GM19395 (cell line): ENCODE measurements at regions not wholly inside any gene's neighbourhood (a gene's known extent, or its start where the extent isn't known, plus 50 kb on each side); places are given as distances from the start of the nearest gene placed in this dataset.
A peak's percentile ranks its signal among the peaks of the same experiment; 100 is the strongest.
"Not testable (repeated sequence)": the region's sequence is repeated elsewhere in the genome, so short reads cannot be mapped to it uniquely, and the experiment has no call there.

Experiments used
- ATAC-seq: cut with Tn5 transposase; IDR thresholded peaks from one replicate; pipeline ENCODE4 v1.9.1; 2021; ENCODE audit warnings: mild to moderate bottlenecking, moderate library complexity; ENCODE audit not compliant: unreplicated experiment

DNA sequence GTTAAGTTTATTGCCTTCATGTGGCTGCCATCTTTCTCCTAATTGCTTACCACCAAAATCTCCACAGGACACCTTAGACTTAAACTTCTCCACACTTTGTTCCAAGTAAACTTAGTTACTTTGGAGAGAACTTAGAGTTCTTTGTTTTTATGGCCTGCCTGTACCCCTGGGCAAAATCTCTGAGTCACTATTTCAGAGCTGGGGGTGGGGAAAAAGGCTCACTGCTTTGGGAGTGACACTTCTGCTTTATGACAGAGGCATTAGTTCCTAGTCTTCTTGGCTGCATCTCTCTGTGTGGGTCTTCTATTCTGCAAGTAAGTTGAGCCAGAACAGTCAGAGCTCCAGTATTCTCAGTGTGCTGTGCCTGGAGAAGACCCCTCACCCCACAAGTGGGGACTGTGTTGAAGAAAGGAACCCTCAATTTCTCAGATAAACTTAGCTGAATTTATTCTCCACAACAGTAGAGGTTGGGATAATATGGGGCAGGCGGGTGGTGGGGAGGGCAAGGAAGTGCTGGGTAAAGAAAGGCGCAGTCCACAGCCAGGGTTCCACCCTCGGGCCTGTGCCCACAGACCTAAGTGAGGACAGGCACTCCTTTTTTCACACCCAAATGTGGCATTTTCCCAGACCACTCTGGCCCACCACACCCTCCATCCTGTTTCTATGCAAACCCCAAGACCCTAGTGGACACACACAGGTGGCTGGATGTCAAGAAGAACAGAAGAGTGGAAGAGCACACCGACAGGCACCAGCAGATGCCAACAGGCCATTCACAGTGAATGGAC is 636.6 kb upstream of the MAN1A1 start:
- no peak for ATAC-seq

DNA sequence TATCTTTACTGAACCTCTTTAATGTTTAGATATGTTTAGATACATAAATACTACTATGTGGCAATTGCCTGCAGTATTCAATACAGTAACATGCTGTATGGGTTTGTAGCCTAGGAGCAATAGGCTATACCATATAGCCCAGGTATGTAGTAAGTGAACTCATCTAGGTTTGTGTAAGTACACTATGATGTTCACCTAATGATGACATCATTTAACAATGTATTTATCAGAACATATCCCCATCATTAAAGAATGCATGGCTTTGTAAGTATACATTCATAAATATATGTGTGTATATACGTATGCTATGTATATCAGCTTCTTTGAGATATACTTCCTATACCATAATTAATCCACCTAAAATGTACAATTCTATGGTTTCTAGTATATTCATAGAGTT is 631.2 kb upstream of the MAN1A1 start:
- ATAC-seq, result no peak

DNA sequence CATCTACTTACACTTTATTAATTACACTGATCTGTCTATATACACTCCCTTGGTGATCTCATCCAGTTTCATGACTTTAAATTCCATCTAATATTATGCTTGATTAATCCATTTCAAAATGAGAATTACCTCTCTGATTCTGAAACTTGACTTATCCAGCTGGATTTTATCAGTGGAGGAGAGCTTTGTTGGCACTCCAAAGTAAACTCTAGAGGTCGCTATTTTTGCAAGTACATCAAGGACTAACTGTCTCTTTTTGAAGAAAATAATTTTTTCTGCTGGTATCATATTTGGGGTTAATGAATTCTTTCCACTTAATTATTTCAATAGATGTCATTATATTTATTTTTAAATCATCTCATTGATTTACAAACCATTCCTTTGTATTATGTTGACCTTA is 630.3 kb upstream of the MAN1A1 start:
- no peak for ATAC-seq

DNA sequence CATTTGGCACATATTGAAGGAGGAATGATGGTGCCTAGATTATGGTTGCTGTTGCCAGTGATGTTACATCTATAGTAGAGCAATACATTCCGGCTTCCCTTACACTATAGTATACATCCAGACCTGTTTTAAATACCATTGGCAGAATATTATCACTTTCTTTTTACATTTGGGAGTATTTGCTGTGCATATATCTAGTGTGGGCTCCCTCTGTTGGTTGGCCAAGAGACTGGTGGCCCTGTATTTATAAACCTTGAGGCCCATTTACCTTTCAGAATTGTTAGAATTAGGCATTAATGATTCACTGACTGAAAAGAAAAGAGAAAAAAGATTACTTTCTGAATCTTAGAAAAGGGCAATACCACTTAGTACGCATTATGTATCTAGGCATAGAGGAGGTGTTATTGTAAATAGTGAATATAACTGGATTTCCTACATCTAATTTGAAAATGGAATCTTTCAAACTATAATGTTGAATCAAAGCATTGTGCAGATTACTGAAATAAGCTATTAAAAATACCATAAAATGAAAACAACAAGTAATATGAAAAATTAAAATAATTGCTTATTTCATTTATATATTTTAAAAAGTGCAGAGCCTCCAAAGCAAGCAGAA is 628.8 kb upstream of the MAN1A1 start:
- ATAC-seq, result peak; percentile 50

DNA sequence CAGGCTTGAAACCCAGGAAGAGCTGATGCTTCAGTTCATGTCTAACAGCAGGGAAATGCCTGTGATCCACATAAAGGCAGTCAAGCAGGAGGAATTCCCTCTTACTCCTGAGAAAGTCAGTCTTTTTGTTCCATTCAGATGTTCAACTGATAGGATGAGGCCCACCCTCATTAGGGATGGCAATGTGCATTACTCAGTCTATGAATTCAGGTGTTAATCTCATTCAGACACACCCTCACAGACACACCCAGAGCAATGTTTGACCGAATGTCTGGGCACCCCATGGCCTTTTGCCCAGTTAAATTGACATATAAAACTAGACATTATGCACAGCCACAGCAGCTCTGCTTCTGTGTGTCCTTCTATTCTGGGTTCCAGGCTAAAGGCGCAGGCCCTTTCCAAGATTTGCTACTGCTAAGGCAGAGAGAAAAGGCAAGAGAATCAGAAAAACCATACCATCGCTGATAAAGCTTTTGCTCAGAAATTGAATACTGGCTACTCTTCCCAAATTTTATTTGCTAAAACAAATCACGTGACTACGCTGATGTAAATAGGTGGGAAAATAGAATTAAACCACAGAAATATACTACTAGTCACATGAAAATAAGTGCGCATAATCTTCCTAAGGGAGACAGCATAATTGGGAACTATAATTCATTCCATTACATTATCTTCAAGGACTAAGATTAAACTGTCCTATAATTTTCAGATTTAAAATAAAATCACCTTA is 625.0 kb upstream of the MAN1A1 start:
- ATAC-seq, result no peak

DNA sequence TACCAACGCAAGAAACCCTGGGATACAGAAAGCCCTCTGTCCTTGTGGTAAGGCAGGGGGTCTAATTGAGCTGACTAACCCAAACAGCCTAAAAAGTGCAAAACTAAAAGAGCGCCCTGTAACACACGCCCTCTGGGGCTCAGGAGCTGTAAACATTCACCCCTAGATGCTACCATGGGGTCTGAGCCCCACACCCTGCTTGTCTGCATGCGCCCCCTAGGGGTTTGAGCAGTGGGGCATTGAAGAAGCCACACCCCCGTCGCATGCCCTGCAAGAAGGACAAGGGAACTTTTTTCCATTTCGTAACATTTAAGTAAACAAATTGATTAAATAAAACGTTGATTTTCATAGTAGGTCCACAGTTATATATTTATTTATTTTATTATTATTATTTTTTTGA is 616.9 kb upstream of the MAN1A1 start:
- ATAC-seq, result no peak

DNA sequence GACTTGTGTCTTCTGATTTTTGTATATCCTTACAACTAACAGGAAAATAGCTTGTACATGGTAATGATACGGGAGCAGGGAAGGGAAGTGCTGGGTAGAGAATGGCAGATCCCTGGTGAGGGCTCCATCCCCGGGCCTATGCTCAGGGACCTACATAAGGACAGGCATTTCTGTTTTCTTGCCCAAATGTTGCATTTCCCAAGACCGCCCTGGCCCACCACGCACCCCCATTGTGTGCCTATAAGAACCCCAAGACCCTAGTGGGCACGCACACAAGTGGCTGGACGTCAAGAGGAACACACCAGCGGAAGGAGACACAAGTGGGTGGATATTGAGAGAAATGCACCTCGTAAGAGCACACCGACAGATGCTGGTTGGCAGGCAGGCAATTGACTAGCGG is 616.3 kb upstream of the MAN1A1 start:
- no peak for ATAC-seq

DNA sequence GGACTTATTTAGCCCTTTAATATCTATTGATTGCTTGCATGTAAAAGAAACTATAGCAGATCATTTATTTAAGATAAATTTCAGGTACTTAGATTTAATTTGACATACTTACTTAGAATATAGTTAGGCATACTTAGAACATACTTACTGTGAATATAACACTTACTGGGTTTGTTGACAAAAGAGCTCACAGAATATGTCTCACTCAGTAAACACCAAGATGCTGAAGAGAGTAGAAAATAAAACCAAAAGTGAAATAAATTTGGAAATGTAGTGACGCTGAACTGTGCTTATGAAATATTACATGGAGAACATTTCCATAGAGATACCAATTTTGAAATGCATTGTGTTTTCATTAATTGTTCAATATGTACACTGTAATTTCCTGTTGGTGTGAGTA is 615.4 kb upstream of the MAN1A1 start:
- ATAC-seq, result no peak

DNA sequence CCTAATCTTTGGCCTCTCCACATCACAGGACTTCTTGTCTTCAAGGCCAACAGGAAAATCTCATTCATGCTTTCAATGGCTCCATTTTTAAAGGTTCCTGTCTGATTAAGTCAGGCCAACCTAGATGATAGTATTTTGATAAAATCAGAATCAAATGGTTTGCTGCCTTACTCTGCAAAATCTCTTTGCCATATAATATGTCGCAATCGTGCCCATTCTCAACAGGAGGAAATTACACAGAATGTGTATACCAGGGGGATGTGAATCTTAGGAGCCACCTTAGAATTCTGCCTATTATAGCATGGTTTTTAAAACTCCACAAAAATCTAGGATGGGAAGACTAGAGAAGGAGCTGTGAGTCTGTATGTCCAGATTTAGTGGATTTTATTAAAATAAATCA is 612.9 kb upstream of the MAN1A1 start:
- no peak for ATAC-seq

DNA sequence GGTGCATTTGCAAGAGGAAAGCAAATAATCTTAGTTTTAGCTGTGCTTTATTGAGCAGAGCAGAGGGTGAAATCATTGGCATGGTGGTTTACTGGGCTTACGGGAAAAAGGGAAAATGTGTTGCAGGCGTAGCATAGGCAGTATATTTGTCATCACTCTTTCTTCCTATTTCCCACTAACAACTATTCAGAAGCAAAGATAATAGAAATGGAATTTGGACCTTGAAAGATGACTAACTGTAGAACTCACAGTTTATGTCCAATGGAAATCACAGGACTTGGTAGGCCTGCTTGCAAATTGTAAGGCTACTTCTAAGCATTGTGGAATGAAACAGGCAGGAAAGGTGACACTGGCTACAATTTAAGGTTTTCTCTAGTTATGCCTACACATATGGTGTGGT is 611.9 kb upstream of the MAN1A1 start:
- no peak for ATAC-seq

DNA sequence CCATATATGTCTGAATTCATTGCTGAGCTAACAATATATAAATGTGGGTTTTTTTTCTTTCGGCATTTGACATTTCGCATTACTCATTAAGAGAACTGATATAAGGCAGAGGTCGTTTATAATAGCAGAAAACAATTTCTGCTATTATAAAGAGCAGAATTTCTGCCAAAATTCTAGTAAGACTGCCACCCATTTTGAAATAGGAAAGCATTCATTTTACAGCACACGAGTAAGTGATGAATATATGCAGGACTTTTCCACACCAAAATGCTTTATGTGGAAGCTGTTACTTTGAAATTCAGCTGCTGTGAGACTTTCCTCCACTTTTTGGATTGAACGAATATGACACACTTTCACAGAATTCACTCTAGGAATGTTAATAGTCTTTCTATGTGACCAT is 610.9 kb upstream of the MAN1A1 start:
- no peak for ATAC-seq

DNA sequence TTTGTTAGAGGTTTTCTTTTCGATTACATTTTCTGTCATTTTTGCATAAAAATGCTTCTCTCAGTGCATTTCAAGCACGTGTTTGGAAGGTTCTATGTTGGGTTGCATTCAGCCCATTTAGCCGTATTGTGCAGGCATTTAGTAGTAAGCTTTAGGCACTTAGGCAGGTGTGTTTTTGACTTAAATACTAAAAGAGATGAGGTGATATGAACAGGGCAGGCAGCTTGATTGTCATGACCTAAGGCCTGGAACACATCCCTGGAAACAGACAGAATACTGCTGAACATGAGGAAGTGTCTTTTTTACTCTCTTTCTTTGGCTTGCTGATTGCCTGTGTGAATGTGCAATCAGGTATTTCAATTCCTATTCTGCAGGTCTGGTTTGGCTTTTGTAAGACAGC is 610.5 kb upstream of the MAN1A1 start:
- ATAC-seq, result no peak

DNA sequence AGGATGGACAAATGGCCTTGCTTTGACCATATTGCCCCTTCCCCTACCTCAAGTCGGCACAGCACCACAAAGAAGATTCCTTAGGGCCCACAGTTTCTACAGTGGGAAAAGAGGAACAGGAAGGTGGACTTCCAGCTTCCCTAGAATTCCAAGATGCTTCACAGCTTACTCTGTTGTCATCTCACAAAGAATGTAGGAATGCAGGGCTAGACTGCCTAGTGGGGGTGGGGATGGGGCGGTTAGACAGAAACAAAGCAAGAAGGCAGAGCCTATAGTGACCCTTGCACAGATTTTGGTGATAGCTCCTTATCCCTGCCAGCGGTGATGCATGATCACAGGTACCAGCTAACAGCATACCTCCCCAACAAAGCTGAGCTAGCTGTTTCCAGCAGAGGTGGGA is 607.6 kb upstream of the MAN1A1 start:
- no peak for ATAC-seq

DNA sequence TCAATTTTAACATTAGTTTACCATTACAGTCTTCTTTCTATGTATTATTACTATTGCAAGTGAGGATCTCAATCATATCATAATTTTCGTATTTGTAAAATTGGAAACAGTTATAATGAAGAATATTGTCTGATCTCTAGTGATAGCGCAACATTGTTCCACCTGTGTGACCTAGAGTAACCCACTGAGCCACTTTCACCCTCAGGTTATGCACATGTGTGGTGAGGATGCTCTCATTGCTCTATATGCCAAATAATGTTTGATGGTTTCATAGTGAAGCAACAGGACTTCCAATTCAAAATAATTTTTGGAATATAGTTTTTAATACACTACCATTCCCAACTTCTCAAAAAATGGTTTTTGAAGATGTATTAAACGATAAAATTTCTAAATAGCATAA is 603.1 kb upstream of the MAN1A1 start:
- no peak for ATAC-seq

DNA sequence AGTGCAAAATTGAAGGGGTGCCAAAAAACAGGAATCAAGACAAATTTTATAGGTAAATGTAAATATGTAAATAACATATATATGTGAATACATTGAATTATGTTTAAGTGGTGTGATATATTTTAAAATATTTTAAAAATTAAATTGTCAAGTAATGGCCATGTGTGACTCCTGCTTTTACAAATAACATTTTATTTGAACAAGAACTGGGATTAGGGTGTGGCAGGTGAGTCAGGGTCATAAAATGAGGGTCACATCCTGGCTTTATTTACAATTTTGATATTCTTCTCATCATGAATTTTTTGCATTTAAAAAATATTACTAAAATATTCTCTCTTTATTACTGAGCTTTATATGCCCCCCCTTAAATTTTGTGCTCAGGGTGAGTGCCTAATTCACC is 601.1 kb upstream of the MAN1A1 start:
- ATAC-seq, result no peak

DNA sequence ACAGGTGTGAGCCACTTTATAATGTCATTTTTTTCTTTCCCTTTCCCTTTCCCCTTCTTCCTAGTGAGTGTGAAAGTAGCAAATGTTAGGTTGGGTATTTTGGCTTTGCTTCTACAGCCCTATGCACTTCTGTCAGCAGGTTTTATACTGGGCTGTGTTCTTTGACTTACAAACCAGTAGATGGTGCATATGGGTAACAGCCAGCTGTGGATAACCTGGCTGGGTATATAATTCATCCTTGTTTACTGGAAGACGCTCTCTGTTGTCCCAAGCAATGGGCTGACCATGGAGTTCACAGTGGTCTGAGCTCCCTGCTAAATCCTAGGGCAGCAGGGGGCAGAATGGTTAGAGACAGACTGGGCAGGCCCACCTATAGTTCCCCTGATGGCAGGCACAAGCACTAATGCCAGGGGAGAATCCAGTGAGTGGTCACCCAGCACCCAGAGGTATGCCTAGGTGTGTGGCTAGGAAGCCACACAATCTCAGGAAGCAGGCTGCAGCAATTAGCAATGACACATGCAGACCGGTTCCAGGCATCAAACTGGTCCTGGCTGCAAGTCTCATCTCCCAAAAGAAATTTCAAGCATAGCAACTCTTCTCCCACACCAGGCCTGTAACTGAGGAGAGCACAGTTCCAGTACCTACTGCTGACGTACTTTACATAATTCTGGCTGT is 592.7 kb upstream of the MAN1A1 start:
- ATAC-seq, result no peak

DNA sequence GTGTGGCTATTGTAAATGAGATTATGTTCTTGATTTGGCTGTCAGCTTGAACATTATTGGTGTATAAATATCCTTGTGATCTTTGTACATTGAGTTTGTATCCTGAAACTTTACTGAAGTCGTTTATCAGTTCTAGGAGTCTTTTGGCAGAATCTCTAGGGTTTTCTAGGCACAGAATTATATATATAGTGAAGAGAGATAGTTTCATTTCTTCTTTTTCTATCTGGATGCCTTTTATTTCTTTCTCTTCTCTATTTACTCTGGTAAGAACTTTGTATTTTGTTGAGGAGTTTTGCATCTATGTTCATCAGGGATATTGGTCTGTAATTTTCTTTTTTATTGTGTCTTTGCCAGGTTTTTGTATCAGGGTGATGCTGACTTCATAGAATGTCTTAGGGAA is 589.2 kb upstream of the MAN1A1 start:
- no peak for ATAC-seq

DNA sequence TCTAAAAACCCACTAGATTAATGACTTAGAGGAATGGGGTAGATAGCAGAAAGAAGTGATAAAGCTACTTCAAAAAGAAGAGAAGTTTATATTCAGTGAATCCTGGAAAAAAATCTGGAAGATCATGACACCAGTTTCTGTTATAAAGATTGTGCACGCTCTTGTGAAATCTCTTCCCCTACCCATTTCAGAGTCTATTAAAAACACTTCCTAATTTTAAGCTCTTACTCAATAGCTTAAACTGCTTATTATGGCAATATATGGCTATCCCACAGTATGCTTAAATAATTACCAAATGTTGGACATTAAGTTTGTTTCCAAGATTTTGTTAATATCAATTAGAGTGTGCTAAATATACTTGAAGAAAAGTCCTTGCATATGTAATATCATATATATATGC is 585.3 kb upstream of the MAN1A1 start:
- ATAC-seq, result no peak

DNA sequence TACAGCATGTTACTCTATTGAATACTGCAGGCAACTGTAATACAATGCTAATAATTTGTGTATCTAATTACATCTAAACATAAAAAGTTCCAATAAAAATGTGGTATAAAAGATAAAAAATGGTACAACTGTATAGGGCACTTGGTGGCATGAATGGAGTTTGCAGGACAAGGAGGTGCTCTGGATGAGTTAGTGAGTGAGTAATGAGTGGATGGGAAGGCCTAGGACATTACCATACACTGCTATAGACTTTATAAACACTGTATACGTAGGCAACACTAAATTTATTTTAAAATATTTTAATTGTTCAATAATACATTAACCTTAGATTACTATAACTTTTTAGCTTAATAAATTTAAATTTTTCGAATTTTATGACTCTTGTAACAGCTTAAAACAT is 579.6 kb upstream of the MAN1A1 start:
- ATAC-seq, result no peak

DNA sequence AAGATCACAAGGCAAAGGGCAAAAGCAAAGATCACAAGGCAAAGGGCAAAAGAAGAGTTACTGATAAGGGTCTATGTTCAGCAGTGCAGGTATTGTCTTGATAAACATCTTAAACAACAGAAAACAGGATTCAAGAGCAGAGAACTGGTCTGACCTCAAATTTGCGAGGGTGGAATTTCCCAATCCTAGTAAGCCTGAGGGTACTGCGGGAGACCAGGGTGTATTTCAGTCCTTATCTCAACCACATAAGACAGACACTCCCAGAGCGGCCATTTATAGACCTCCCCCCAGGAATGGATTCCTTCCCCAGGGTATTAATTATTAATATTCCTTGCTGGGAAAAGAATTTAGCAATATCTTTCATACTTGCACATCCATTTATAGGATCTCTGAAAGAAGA is 575.3 kb upstream of the MAN1A1 start:
- not testable (repeated sequence) for ATAC-seq

DNA sequence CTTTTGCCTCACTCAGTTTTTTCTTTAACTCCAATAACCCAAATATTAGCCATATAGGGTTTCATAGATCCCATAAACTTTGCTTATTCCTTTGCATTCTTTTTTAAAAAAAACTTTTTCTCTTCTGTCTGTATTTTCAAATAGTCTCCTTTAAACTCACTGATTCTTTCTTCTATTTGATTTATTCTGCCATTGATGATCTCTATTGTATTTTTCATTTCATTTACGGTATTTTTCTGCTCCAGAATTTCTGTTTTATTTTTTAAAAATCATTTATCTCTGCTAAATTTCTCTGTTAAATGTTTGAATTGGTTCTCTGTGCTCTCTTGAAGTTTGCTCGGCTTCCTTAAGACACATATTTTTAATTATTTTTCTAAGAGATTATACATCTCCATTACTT is 573.3 kb upstream of the MAN1A1 start:
- no peak for ATAC-seq
